Dermis microvascular lymphatic vessel endothelial cell (primary cell): ENCODE measurements at regions not wholly inside any gene's neighbourhood (a gene's known extent, or its start where the extent isn't known, plus 50 kb on each side); places are given as distances from the start of the nearest gene placed in this dataset.
"Not testable (repeated sequence)": the region's sequence is repeated elsewhere in the genome, so short reads cannot be mapped to it uniquely, and the experiment has no call there.

Source experiments
- DNase-seq, 2 donors: peaks; one replicate each; pipeline versions ENCODE4 v3.0.0 to v3.0.0-alpha.2; 2010; ENCODE audit warnings: low read depth in 2 of 2

GRCh38 chr9:43089337-43089736, 905.9 kb downstream of the SPATA31A6 start:
- DNase-seq = not testable (repeated sequence)

GRCh38 chr9:43110376-43110775, 926.9 kb downstream of the SPATA31A6 start:
- DNase-seq = not testable (repeated sequence)

- not testable (repeated sequence) for DNase-seq
Measured at GRCh38 chr9:43112846-43113245, 929.4 kb downstream of the SPATA31A6 start.

- peak in 1 of 2 donors; percentile 69 for DNase-seq
Measured at GRCh38 chr9:43115813-43116229, 932.4 kb downstream of the SPATA31A6 start.

- DNase-seq = not testable (repeated sequence)
Measured at GRCh38 chr9:43118088-43118865, 934.8 kb downstream of the SPATA31A6 start.

- not testable (repeated sequence) for DNase-seq
Measured at GRCh38 chr9:43119565-43119964, 936.1 kb downstream of the SPATA31A6 start.

- not testable (repeated sequence) for DNase-seq
Measured at GRCh38 chr9:43119978-43120377, 936.5 kb downstream of the SPATA31A6 start.

GRCh38 chr9:43125894-43126293, 942.4 kb downstream of the SPATA31A6 start:
- DNase-seq = not testable (repeated sequence)

- not testable (repeated sequence) for DNase-seq
Measured at GRCh38 chr9:43127026-43127775, 943.7 kb downstream of the SPATA31A6 start.

GRCh38 chr9:43127949-43128348, 944.5 kb downstream of the SPATA31A6 start:
- not testable (repeated sequence) for DNase-seq

- peak in 1 of 2 donors; percentile 7 for DNase-seq
Measured at GRCh38 chr9:43130744-43131171, 947.3 kb downstream of the SPATA31A6 start.

GRCh38 chr9:43135440-43135839, 952.0 kb downstream of the SPATA31A6 start:
- DNase-seq = peak; percentile 26 to 77

GRCh38 chr9:43138909-43139308, 955.5 kb downstream of the SPATA31A6 start:
- DNase-seq = peak; percentile 33 to 65

- DNase-seq = not testable (repeated sequence)
Measured at GRCh38 chr9:43139349-43139748, 955.9 kb downstream of the SPATA31A6 start.

- DNase-seq = peak; percentile 70 to 86
Measured at GRCh38 chr9:43139878-43140608, 956.6 kb downstream of the SPATA31A6 start.
